HS-27A (cell line): ENCODE measurements at regions not wholly inside any gene's neighbourhood (a gene's known extent, or its start where the extent isn't known, plus 50 kb on each side); places are given as distances from the start of the nearest gene placed in this dataset.
A peak's percentile ranks its signal among the peaks of the same experiment; 100 is the strongest.
"Not testable (repeated sequence)": the region's sequence is repeated elsewhere in the genome, so short reads cannot be mapped to it uniquely, and the experiment has no call there.

ENCODE experiments used
- DNase-seq: peaks from one replicate; pipeline ENCODE4 v3.0.0-alpha.2; 2012; ENCODE audit warnings: low read depth, missing footprints

DNA sequence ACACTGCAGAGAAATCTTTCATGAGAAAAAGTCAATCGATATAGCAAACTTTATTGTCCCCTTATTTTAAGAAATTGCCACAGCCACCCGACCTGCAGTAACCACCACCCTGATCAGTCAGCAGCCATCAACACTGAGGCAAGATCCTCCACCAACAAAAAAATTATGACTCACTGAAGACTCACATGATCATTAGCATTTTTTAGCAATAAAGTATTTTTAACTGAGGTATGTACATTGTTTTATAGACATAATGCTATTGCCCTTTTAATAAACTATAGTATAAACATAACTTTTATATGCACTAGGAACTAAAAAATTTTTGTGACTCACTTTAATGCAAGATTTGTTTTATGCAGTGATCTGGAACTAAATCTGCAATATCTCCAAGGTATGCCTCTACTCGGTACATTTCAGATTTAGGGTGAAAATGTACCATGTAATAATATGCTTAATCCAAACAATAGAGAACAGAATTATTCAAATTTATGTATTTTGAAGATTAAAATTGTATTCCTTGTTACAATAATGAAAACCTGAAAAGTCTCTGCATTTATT lies 79.2 kb upstream of the CEP126 start:
- DNase-seq, result no peak

DNA sequence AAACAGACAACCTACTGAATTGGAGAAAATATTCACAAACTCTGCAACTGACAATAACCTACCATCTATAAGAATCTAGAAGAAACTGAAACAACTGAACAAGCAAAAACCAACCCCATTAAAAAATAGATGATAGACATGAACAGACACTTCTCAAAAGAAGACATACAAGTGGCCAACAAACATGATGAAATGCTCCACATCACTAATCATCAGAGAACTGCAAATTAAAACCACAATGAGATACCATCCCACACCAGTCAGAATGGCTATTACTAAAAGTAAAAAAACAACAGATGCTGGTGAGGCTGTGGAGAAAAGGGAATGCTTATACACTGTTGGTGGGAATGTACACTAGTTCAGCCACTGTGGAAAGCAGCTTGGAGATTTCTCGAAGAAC lies 84.3 kb upstream of the CEP126 start:
- DNase-seq, result not testable (repeated sequence)

- DNase-seq, result no peak
Measured at GRCh38 chr11:101825531-101825930, 89.3 kb upstream of the CEP126 start.

GRCh38 chr11:101817581-101817980 lies 97.2 kb upstream of the CEP126 start:
- DNase-seq, result no peak

DNA sequence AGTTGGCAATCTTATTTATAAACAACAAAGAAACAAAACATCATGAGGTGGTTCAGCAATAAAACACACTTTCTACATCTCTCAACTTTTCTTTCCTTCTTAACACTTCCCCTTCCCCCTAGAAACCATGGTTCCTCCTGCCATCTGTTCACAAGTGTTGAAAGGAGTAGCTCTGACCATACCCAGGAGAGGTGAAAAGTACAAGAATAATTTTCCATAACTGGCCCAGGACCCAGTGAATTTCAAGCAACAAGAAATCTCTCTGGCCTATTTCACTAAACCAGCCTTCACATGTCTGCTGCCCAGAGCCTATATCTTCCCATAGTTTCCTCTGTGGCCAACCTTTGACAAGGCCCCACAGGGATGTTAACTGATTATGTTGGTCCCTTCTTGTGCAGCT lies 98.2 kb upstream of the CEP126 start:
- DNase-seq, result no peak

GRCh38 chr11:101812546-101812945 lies 102.3 kb upstream of the CEP126 start:
- DNase-seq, result no peak

GRCh38 chr11:101810546-101810945 lies 104.3 kb upstream of the CEP126 start:
- no peak for DNase-seq

GRCh38 chr11:101807531-101807930 lies 107.3 kb upstream of the CEP126 start:
- DNase-seq, result no peak

- DNase-seq, result no peak
Measured at GRCh38 chr11:101803651-101804050, 111.2 kb upstream of the CEP126 start.

- no peak for DNase-seq
Measured at GRCh38 chr11:101797335-101797734, 117.5 kb upstream of the CEP126 start.

DNA sequence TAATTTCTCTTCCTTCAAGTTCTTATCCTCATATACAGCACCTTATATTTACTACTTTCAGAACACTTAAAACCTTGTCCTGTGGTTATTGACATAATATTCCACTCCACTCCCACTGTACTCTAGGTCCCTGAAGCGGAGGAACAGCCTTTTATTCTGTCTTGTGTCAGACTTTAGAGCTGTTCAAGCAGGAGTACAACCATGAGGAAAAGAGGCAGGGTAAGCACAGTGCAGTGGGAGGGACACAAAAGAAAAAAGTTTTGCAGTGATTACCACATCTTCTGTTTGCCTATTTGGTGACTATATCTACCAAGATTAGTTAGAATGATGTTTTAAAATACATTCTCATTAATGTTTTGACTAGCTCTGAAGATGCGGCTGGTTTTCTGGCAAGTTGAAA lies 122.0 kb upstream of the CEP126 start:
- DNase-seq, result no peak

DNA sequence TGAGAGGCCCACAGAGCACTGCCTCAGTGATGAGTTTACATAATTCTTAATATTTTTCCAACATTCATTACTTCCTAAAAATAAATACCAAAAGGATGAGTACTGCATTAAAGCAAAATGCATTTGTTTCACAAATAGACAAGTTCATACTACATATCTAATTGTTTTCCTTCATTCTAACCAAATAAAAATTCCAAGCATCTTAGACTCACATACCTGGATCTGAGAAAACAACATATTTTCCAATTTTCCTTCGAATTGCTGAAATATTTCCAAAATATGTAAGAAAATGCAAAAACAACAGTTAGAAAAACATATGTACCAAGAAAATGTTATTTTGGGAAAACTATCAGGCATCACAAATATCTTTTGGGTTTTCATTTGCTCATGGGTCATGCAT lies 127.9 kb upstream of the CEP126 start:
- peak; percentile 52 for DNase-seq

DNA sequence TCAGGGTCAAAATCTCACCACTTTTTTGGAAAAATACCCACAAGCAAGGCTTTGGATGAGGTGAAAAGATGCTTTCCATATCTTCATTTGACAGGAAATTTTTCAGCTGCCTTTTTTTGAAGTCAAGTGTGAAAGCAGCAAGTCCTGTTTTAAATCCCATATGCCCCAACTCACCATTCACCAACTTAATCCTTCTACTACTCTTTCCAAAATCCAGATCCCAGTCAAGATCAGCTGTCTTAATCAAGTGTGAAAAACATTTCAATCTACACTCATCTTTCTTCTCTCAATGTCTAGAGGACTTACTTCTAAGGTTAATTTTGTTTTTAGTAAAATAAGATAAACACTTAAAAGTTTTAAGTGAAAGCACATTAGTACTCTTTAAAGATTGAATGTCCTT lies 128.4 kb upstream of the CEP126 start:
- DNase-seq, result no peak

- DNase-seq, result not testable (repeated sequence)
Measured at GRCh38 chr11:101779167-101779566, 135.6 kb upstream of the CEP126 start.

DNA sequence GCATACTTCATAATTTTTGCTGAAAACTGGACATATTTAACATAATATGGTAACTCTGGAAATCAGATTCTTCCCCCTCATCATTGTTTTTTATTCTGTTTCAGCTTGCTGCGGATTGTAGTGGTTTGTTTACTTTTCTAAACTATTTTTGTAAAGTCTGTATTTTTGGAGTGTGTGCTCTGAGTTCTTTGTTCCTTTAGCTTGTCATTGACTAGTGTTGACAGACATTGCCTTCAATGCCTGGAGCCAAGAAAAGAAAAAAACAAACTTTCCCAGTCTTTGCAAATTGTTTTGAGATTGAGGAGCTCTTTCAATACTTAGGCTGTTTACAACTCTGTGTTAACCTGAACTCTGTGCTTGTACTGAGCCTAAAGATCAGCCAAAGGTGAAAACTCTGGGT lies 137.3 kb upstream of the CEP126 start:
- DNase-seq, result no peak

DNA sequence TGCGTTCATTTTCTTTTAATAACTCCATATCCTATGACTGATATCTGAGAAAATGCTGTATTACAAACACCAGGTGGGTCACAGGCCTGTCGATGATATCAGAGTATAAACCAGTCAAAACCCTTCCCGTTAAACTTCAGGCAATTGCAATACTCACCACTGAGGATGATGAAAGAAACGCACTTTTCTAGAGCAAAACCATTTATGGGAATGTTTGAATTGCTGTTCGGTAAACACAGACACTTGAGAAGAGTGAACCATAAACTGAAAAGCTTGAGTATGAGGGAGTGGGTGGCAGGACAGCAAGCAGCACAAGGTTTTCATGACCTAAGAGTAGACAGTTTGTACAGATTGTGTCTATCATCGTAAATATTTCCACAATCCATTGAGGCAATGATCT lies 139.8 kb upstream of the CEP126 start:
- no peak for DNase-seq

GRCh38 chr11:101770648-101771047 lies 144.2 kb upstream of the CEP126 start:
- DNase-seq, result no peak

- no peak for DNase-seq
Measured at GRCh38 chr11:101765932-101766331, 148.9 kb upstream of the CEP126 start.

GRCh38 chr11:101759771-101760450 lies 154.9 kb upstream of the CEP126 start:
- DNase-seq, result no peak

DNA sequence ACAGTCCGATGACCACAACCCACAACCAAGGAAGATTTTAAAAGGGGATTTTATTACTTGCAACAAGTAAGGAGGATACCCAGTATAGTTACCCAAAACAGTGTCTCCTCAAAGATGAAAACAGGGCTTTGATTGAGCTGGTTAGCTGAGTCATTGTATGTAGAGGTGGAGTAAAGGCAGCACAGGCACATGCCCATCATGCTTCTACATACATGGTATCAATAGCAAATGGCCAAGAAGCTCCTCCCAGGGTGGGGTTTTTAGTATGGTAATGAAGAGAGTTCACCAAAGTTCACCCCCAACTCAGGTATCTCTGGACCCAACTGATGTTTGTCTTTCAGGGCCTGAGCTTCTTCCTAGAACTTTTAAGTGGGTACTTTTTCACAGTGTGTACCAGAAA lies 157.1 kb upstream of the CEP126 start:
- no peak for DNase-seq

DNA sequence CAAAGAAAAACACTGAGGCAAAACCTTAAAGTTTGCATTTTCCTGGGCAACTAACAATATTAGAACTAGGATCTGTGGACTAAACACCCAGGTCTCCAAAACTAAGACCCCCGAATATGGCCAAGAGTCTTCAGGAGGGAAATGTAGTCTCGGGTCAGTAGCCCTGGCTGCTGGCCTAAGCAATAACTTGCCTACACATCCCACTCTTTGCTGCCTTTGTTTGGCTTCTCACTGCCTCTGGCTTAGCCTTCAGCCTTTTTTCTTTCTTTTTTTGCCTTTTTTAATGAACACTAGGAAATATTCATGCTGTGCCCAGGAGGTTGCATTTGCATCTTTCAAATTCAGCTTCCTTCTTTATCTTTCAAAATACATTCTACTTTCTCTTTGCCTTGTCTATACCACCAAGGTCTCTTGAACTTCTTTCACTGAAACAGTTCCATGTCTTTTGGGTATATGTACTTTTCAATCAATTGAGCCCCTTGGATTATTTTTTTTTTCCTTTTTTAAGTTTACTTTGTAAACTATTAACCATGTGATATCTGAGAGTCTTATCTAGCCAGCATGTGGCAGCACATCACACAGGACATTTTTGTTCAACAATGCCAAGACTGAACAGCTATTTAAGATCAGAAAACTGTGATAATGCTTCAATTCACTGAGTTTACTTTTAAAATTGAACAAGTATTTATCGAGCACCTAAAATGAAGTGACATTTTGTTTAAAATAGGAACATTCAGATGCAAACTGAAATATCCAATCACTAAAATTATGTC lies 165.0 kb upstream of the TRPC6 start:
- DNase-seq, result no peak

GRCh38 chr11:101745756-101746155 lies 161.9 kb upstream of the TRPC6 start:
- no peak for DNase-seq

- no peak for DNase-seq
Measured at GRCh38 chr11:101743828-101744227, 160.0 kb upstream of the TRPC6 start.
